A549 (cell line): ENCODE measurements at regions not wholly inside any gene's neighbourhood (a gene's known extent, or its start where the extent isn't known, plus 50 kb on each side); places are given as distances from the start of the nearest gene placed in this dataset.

Source experiments
- ATAC-seq, 2 experiments: fragments of 200-7000 bp in 1 of 2; fragments of >200 bp in 1 of 2; cut with Nextera tagmentation in 1 of 2; cut with Tn5 transposase in 1 of 2; 3 replicates each; pipeline versions ENCODE4 v1.8.0 to v1.9.1; 2018 to 2020; ENCODE audit warnings: mild to moderate bottlenecking in 1 of 2, moderate library complexity in 1 of 2
- CTCF ChIA-PET: fragments of 300-600 bp; sonication (Branson Sonifier 250); formaldehyde crosslinking; extraction: SDS; loops from one replicate; lab custom pipeline; 2021; ENCODE audit warnings: antibody characterized with exemption, inconsistent platforms; lab: Yijun Ruan, JAX
- POLR2A ChIA-PET: fragments of 350-600 bp; formaldehyde crosslinking; extraction: SDS; loops from one replicate; lab custom pipeline; 2021; ENCODE audit warnings: antibody characterized with exemption, inconsistent platforms; lab: Yijun Ruan, JAX
- DNase-seq, 2 experiments: peaks; one replicate each; pipeline versions ENCODE4 v3.0.0 to v3.0.0-alpha.2; 2011 to 2016; ENCODE audit warnings: low read depth in 1 of 2, low spot score in 1 of 2
- FAIRE-seq: peaks from 2 replicates; lab custom pipeline; 2011; peaks lifted over from hg19 to GRCh38; lab: Jason Lieb, UNC
- H3K27ac ChIP-seq, 2 experiments: fragments of >200 bp; sonication (Bioruptor Twin); formaldehyde crosslinking; 3 replicates each; pipeline ENCODE4 v1.5.1; 2016 to 2017
- H3K4me1 ChIP-seq: fragments of >200 bp; sonication (Bioruptor Twin); formaldehyde crosslinking; 3 replicates; pipeline ENCODE4 v1.6.1; 2016
- H3K4me2 ChIP-seq: fragments of >200 bp; sonication (Bioruptor Twin); formaldehyde crosslinking; 3 replicates; pipeline ENCODE4 v1.6.1; 2016
- H3K4me3 ChIP-seq: fragments of >200 bp; sonication (Bioruptor Twin); formaldehyde crosslinking; 3 replicates; pipeline ENCODE4 v1.5.1; 2016
- H3K9me3 ChIP-seq: fragments of >200 bp; sonication (Bioruptor Twin); formaldehyde crosslinking; 3 replicates; pipeline ENCODE4 v1.6.1; 2016
- BHLHE40 ChIP-seq: IDR thresholded peaks from 2 replicates; pipeline ENCODE4 v1.6.1; 2012; ENCODE audit warnings: low read depth, low read length, inconsistent platforms
- CBX2 ChIP-seq: fragments of 200-600 bp; sonication (generic); IDR thresholded peaks from 2 replicates; pipeline ENCODE4 v1.6.1; 2016; ENCODE audit warnings: low read depth, mild to moderate bottlenecking, borderline replicate concordance
- CBX8 ChIP-seq: fragments of 200-600 bp; sonication (generic); IDR thresholded peaks from 2 replicates; pipeline ENCODE4 v1.6.1; 2016
- CEBPB ChIP-seq, 2 experiments: fragments of >200 bp in 1 of 2; sonication (Bioruptor Twin) in 1 of 2; formaldehyde crosslinking in 1 of 2; IDR thresholded peaks; 2 replicates each; pipeline ENCODE4 v1.6.1; 2012 to 2016
- E2F6 ChIP-seq: IDR thresholded peaks from 2 replicates; pipeline ENCODE4 v1.6.1; 2012; ENCODE audit warnings: low read depth, borderline replicate concordance
- EHF ChIP-seq: fragments of 250-450 bp; sonication (Bioruptor Pico); IDR thresholded peaks from 2 replicates; pipeline ENCODE4 v1.5.0; 2020; ENCODE audit warnings: mild to moderate bottlenecking
- EHMT2 ChIP-seq: fragments of 200-600 bp; sonication (generic); IDR thresholded peaks from 2 replicates; pipeline ENCODE4 v1.6.1; 2016; ENCODE audit warnings: antibody characterized with exemption, low read depth, mild to moderate bottlenecking, moderate library complexity
- EP300 ChIP-seq, 2 experiments: fragments of >200 bp; sonication (Bioruptor Twin); formaldehyde crosslinking; IDR thresholded peaks; 2 replicates in 1 of 2; 3 replicates in 1 of 2; pipeline ENCODE4 v1.6.1; 2016 to 2017
- ESRRA ChIP-seq: fragments of 150-350 bp; IDR thresholded peaks from 2 replicates; pipeline ENCODE4 v1.6.1; 2014; ENCODE audit warnings: mild to moderate bottlenecking, low read length, borderline replicate concordance
- GATA3 ChIP-seq: IDR thresholded peaks from 2 replicates; pipeline ENCODE4 v1.6.1; 2012; ENCODE audit warnings: borderline replicate concordance
- HES2 ChIP-seq: fragments of >200 bp; sonication (Bioruptor Twin); formaldehyde crosslinking; IDR thresholded peaks from 2 replicates; pipeline ENCODE4 v1.6.1; 2016
- HEYL ChIP-seq: fragments of 250-450 bp; sonication (Bioruptor Pico); IDR thresholded peaks from 2 replicates; pipeline ENCODE4 v1.8.0; 2021; ENCODE audit warnings: mild to moderate bottlenecking, moderate library complexity
- HOXB13 ChIP-seq: fragments of 250-450 bp; sonication (Bioruptor Pico); IDR thresholded peaks from 2 replicates; pipeline ENCODE4 v1.5.0; 2020; ENCODE audit warnings: low read depth, mild to moderate bottlenecking, moderate library complexity
- HOXB5 ChIP-seq: fragments of 250-450 bp; sonication (Bioruptor Pico); IDR thresholded peaks from 2 replicates; pipeline ENCODE4 v1.5.0; 2020; ENCODE audit warnings: mild to moderate bottlenecking, moderate library complexity
- JUNB ChIP-seq: fragments of >200 bp; sonication (Bioruptor Twin); formaldehyde crosslinking; IDR thresholded peaks from 2 replicates; pipeline ENCODE4 v1.6.1; 2016
- MAFK ChIP-seq: fragments of 450-650 bp; IDR thresholded peaks from 2 replicates; pipeline ENCODE4 v1.6.1; 2014; ENCODE audit not compliant: partially characterized antibody
- NFE2L2 ChIP-seq: fragments of 150-350 bp; conservative IDR thresholded peaks from 2 replicates; pipeline ENCODE4 v1.6.1; 2014; ENCODE audit warnings: low read length
- PHF8 ChIP-seq: fragments of 200-600 bp; sonication (generic); IDR thresholded peaks from 2 replicates; pipeline ENCODE4 v1.6.1; 2016; ENCODE audit warnings: low read depth, mild to moderate bottlenecking, antibody characterized with exemption, moderate library complexity, borderline replicate concordance
- RAD21 ChIP-seq, 2 experiments: fragments of >200 bp in 1 of 2; sonication (Bioruptor Twin) in 1 of 2; formaldehyde crosslinking in 1 of 2; IDR thresholded peaks in 1 of 2; conservative IDR thresholded peaks in 1 of 2; 2 replicates in 1 of 2; 3 replicates in 1 of 2; pipeline ENCODE4 v1.6.1; 2012 to 2018; ENCODE audit warnings: inconsistent platforms in 1 of 2
- ZFP36 ChIP-seq: fragments of 450-650 bp; IDR thresholded peaks from 2 replicates; pipeline ENCODE4 v1.6.1; 2014; ENCODE audit warnings: borderline replicate concordance; ENCODE audit not compliant: partially characterized antibody
- ZNF302 ChIP-seq: fragments of 250-450 bp; sonication (Bioruptor Pico); IDR thresholded peaks from 2 replicates; pipeline ENCODE4 v1.9.0; 2021; ENCODE audit warnings: inconsistent platforms, mild to moderate bottlenecking, moderate library complexity
- ZSCAN20 ChIP-seq: fragments of 250-450 bp; sonication (Bioruptor Pico); IDR thresholded peaks from 2 replicates; pipeline ENCODE4 v1.8.0; 2022; ENCODE audit warnings: mild to moderate bottlenecking, moderate library complexity
- WGBS: methylation state at CpG from one replicate; pipeline ENCODE4 v1.1.6; 2017; ENCODE audit errors: missing lambda C conversion rate; 5-methylcytosine and 5-hydroxymethylcytosine counted together

GRCh38 chr9:30746589-30746988 lies 1637.9 kb upstream of the ACO1 start:
- ChIA-PET POLR2A (no interaction called here), CTCF (no interaction called here)
- Histone ChIP-seq H3K9me3 (no peaks in the 10 kb centered on the region), H3K4me2 (no peak overlapping the region), H3K4me3 (no peak overlapping the region), H3K27ac (no peak overlapping the region), H3K4me1 (no peaks in the 10 kb centered on the region)
- no peak for ATAC-seq
- no peak for DNase-seq
- no peak for FAIRE-seq
- peak; percentile 62 for TF ChIP-seq MAFK
- no peak for TF ChIP-seq CBX8

GRCh38 chr9:30757723-30758122 lies 1626.7 kb upstream of the ACO1 start:
- Histone ChIP-seq H3K9me3 (no peaks in the 10 kb centered on the region), H3K4me2 (no peak overlapping the region), H3K4me1 (no peaks in the 10 kb centered on the region), H3K27ac (no peak overlapping the region), H3K4me3 (no peak overlapping the region)
- no peak for ATAC-seq
- WGBS: 9% methylated on average over 6 of the region's 8 CpGs
- TF ChIP-seq CEBPB (IDR thresholded peaks at IDR 0.05) (no peak), E2F6 (no peak), JUNB (no peak), EP300 (IDR thresholded peaks at IDR 0.05) (no peak), RAD21 (conservative IDR thresholded peaks at IDR 0.05 in 1 of 2, IDR thresholded peaks at IDR 0.05 in 1 of 2) (no peak), HOXB5 (CRISPR knock-in tag) (no peak), ESRRA (no peak), CBX2 (no peak), HOXB13 (CRISPR knock-in tag) (no peak), NFE2L2 (no peak), GATA3 (no peak), MAFK (no peak), ZNF302 (no peak), HEYL (no peak), PHF8 (no peak), ZSCAN20 (no peak), EHMT2 (no peak), EHF (CRISPR knock-in tag) (no peak)
- ChIA-PET CTCF (no interaction called here), POLR2A (no interaction called here)
- FAIRE-seq: no peak
- DNase-seq: no peak

GRCh38 chr9:30758726-30759446 lies 1625.6 kb upstream of the ACO1 start:
- 23% methylated on average over 14 of the region's 24 CpGs for WGBS
- H3K4me2 ChIP-seq: no peak overlapping the region
- no peak for FAIRE-seq
- ATAC-seq: no peak
- no peaks in the 10 kb centered on the region for H3K9me3 ChIP-seq
- ChIA-PET POLR2A (no interaction called here), CTCF (no interaction called here)
- no peak overlapping the region for H3K27ac ChIP-seq
- TF ChIP-seq ZFP36: no peak
- TF ChIP-seq HES2: no peak
- TF ChIP-seq, all 56 proteins: peak for 0
- Histone ChIP-seq H3K4me1 (no peaks in the 10 kb centered on the region), H3K4me3 (no peak overlapping the region)
- DNase-seq: no peak

GRCh38 chr9:30765318-30765717 lies 1619.1 kb upstream of the ACO1 start:
- WGBS: 35% methylated on average over 2 of the region's 2 CpGs
- no peaks in the 10 kb centered on the region for H3K9me3 ChIP-seq
- DNase-seq (no peak), ATAC-seq (no peak), FAIRE-seq (no peak)
- no peak overlapping the region for H3K4me2 ChIP-seq
- no peak overlapping the region for H3K4me3 ChIP-seq
- POLR2A ChIA-PET: no interaction called here
- CTCF ChIA-PET: interaction anchor here (1.2 kb wide), 1 partner anchor 14 kb away, joined by 4 read pairs; no protein-coding TSS in a partner anchor
- H3K27ac ChIP-seq: no peak overlapping the region
- H3K4me1 ChIP-seq: no peaks in the 10 kb centered on the region
- TF ChIP-seq MAFK: peak; percentile 54
- no peak for TF ChIP-seq BHLHE40
